NCI-H526 (cell line): ENCODE measurements at regions not wholly inside any gene's neighbourhood (a gene's known extent, or its start where the extent isn't known, plus 50 kb on each side); places are given as distances from the start of the nearest gene placed in this dataset.

Source experiments
- DNase-seq, 2 experiments: peaks; one replicate each; lab custom pipeline; 2025; lab: John Stamatoyannopoulos, UW

GRCh38 chr13:55661505-55661904, 1479.2 kb upstream of the PRR20A start:
- no peak for DNase-seq

- DNase-seq = no peak
These were observed 1476.5 kb upstream of the PRR20A start for GRCh38 chr13:55664178-55664577.

- DNase-seq = no peak
These were observed 1471.7 kb upstream of the PRR20A start for GRCh38 chr13:55669051-55669450.

GRCh38 chr13:55673910-55674309, 1466.8 kb upstream of the PRR20A start:
- DNase-seq = no peak

- DNase-seq = no peak
These were observed 1457.9 kb upstream of the PRR20A start for GRCh38 chr13:55682776-55683175.

- DNase-seq = no peak
These were observed 1435.2 kb upstream of the PRR20A start for GRCh38 chr13:55705526-55705925.

- no peak for DNase-seq
These were observed 1434.7 kb upstream of the PRR20A start for GRCh38 chr13:55705971-55706370.

- DNase-seq = no peak
These were observed 1426.6 kb upstream of the PRR20A start for GRCh38 chr13:55714120-55714519.

GRCh38 chr13:55727683-55728082, 1413.0 kb upstream of the PRR20A start:
- no peak for DNase-seq

- DNase-seq = no peak
These were observed 1412.5 kb upstream of the PRR20A start for GRCh38 chr13:55728247-55728646.

GRCh38 chr13:55745828-55746227, 1394.9 kb upstream of the PRR20A start:
- no peak for DNase-seq

- DNase-seq = no peak
These were observed 1378.7 kb upstream of the PRR20A start for GRCh38 chr13:55761986-55762385.

- no peak for DNase-seq
These were observed 1363.1 kb upstream of the PRR20A start for GRCh38 chr13:55777612-55778011.

- no peak for DNase-seq
These were observed 1356.9 kb upstream of the PRR20A start for GRCh38 chr13:55783841-55784240.

GRCh38 chr13:55788548-55788947, 1352.2 kb upstream of the PRR20A start:
- DNase-seq = no peak

GRCh38 chr13:55792544-55793193, 1348.0 kb upstream of the PRR20A start:
- no peak for DNase-seq

GRCh38 chr13:55815458-55816033, 1325.2 kb upstream of the PRR20A start:
- no peak for DNase-seq

- DNase-seq = no peak
These were observed 1323.6 kb upstream of the PRR20A start for GRCh38 chr13:55816976-55817601.

GRCh38 chr13:55820817-55821216, 1319.9 kb upstream of the PRR20A start:
- no peak for DNase-seq

- no peak for DNase-seq
These were observed 1271.1 kb upstream of the PRR20A start for GRCh38 chr13:55869648-55870047.

- DNase-seq = no peak
These were observed 1253.2 kb upstream of the PRR20A start for GRCh38 chr13:55887561-55887960.

GRCh38 chr13:55893540-55893939, 1247.2 kb upstream of the PRR20A start:
- no peak for DNase-seq

GRCh38 chr13:55937180-55937579, 1203.5 kb upstream of the PRR20A start:
- no peak for DNase-seq

GRCh38 chr13:55948175-55948574, 1192.5 kb upstream of the PRR20A start:
- no peak for DNase-seq
